Spleen (tissue), 4 donors: ENCODE measurements at regions not wholly inside any gene's neighbourhood (a gene's known extent, or its start where the extent isn't known, plus 50 kb on each side); places are given as distances from the start of the nearest gene placed in this dataset.

Experiments
- small RNA-seq, 4 donors: library from RNA; depleted of rRNA; stranded (forward); fragments of <200 nt; gene quantifications; one replicate each; pipeline ENCODE3, GENCODE V24; 2016

Small RNA genes in the stretch of these regions (small RNA-seq; reads per million reads assigned to genes)
- 0 reads per million in 4 donors for gene RF00568
- 0 reads per million in 4 donors for gene RNU6-1018P
